A549 (cell line): ENCODE measurements at regions not wholly inside any gene's neighbourhood (a gene's known extent, or its start where the extent isn't known, plus 50 kb on each side); places are given as distances from the start of the nearest gene placed in this dataset.

ENCODE experiments used
- CTCF ChIP-seq: fragments of >200 bp; sonication (Bioruptor Twin); formaldehyde crosslinking; IDR thresholded peaks from 3 replicates; pipeline ENCODE4 v1.5.1; 2016
- RAD21 ChIP-seq, 2 experiments: fragments of >200 bp in 1 of 2; sonication (Bioruptor Twin) in 1 of 2; formaldehyde crosslinking in 1 of 2; IDR thresholded peaks in 1 of 2; conservative IDR thresholded peaks in 1 of 2; 2 replicates in 1 of 2; 3 replicates in 1 of 2; pipeline ENCODE4 v1.6.1; 2012 to 2018; ENCODE audit warnings: inconsistent platforms in 1 of 2

GRCh38 chr12:30823156-30823699 lies 68.5 kb upstream of the CAPRIN2 start:
- TF ChIP-seq RAD21 (conservative IDR thresholded peaks at IDR 0.05 in 1 of 2, IDR thresholded peaks at IDR 0.05 in 1 of 2), result no peak
- TF ChIP-seq CTCF, result no peak
